HG03558 (cell line): ENCODE measurements at regions not wholly inside any gene's neighbourhood (a gene's known extent, or its start where the extent isn't known, plus 50 kb on each side); places are given as distances from the start of the nearest gene placed in this dataset.
"Not testable (repeated sequence)": the region's sequence is repeated elsewhere in the genome, so short reads cannot be mapped to it uniquely, and the experiment has no call there.

Source experiments
- ATAC-seq: cut with Tn5 transposase; IDR thresholded peaks from one replicate; pipeline ENCODE4 v1.9.1; 2021; ENCODE audit warnings: moderate number of reproducible peaks; ENCODE audit not compliant: unreplicated experiment; ENCODE audit errors: extremely low read depth

- ATAC-seq: no peak
Observed at GRCh38 chr3:72277710-72278109, 492.8 kb upstream of the PROK2 start.

- ATAC-seq: no peak
Observed at GRCh38 chr3:72276806-72277205, 491.9 kb upstream of the PROK2 start.

- ATAC-seq: no peak
Observed at GRCh38 chr3:72275331-72275751, 490.4 kb upstream of the PROK2 start.

- no peak for ATAC-seq
Observed at GRCh38 chr3:72274493-72275330, 489.8 kb upstream of the PROK2 start.

DNA sequence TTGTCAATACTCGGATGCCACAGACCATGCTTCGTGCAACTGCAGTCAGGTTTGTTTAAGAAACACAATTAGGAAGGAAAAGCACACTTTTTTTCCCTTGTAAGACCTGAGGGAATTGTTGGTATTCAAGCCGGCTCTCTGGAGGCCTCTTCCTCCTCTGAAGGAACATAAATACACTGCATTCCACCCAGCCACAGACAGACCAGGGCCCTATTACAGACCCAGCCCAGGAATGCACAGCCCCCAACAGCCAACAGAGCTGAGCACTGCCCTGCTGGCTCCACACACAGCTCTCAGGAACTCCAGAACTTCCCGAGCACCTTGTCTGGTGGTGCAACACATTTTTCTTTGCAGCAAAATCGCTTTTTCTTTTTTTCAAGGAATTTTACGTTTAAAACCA is 488.7 kb upstream of the PROK2 start:
- ATAC-seq: no peak

DNA sequence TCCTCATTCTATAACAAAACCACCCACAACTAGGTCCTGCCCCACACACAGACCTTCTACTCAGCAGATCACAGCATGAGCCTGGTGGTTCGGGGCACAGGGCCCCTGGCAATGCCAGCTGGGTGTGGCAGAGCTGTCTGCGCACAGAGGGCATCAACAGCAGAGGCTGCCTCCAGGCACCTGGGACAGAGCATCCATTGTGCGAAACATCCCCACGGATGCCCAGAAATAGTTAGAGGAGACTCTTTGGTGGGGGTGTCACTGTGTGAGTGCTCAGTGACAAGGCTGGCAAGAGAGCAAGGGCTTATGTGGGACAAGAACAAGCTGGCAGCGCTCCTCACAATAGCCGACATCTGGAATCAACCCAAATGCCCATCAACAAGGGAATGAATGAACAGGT is 487.4 kb upstream of the PROK2 start:
- ATAC-seq: no peak

- ATAC-seq: no peak
Observed at GRCh38 chr3:72271923-72272322, 487.0 kb upstream of the PROK2 start.

GRCh38 chr3:72271216-72271615 is 486.3 kb upstream of the PROK2 start:
- no peak for ATAC-seq

GRCh38 chr3:72270730-72271129 is 485.8 kb upstream of the PROK2 start:
- no peak for ATAC-seq

GRCh38 chr3:72270072-72270681 is 485.2 kb upstream of the PROK2 start:
- ATAC-seq: no peak

GRCh38 chr3:72269475-72269874 is 484.5 kb upstream of the PROK2 start:
- no peak for ATAC-seq

DNA sequence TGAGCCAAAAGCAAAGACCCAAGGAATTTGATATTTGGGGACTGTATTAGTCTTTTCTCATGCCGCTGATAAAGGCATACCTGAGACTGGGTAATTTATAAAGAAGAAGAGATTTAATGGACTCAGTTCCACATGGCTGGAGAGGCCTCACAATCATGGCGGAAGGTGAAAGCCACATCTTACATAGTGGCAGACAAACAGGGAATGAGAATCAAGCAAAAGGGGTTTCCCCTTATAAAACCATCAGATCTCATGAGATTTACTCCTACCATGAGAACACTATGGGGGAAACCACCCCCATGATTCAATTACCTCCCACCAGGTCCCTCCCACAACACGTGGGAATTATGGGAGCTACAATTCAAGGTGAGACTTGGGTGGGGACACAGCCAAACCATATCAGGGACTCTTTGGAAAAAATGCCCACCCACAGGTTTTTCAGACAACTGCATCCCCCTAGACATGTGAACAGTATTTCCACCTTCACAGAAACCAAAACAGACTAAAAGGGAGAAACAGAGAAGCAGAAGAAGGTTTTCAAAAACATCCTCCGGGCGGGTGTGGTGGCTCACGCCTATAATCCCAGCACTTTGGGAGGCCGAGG is 482.1 kb upstream of the PROK2 start:
- ATAC-seq: not testable (repeated sequence)

DNA sequence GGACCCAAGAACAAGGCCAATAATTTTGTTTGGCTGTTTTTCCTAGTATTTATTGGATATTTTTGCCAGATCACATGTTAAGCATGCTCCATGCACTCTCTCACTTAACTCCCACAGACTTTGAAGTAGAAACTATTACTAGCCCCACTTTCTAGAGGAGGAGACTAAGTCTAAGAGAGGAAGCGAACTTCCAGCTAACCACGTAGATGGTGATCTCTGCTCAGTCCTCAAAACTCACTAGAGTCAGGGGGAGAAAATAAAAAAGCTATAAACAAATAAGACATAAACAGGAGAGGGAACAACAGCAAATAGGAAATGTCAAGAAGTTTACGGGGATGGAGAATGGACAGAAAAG is 481.0 kb upstream of the PROK2 start:
- peak; percentile 10 for ATAC-seq

DNA sequence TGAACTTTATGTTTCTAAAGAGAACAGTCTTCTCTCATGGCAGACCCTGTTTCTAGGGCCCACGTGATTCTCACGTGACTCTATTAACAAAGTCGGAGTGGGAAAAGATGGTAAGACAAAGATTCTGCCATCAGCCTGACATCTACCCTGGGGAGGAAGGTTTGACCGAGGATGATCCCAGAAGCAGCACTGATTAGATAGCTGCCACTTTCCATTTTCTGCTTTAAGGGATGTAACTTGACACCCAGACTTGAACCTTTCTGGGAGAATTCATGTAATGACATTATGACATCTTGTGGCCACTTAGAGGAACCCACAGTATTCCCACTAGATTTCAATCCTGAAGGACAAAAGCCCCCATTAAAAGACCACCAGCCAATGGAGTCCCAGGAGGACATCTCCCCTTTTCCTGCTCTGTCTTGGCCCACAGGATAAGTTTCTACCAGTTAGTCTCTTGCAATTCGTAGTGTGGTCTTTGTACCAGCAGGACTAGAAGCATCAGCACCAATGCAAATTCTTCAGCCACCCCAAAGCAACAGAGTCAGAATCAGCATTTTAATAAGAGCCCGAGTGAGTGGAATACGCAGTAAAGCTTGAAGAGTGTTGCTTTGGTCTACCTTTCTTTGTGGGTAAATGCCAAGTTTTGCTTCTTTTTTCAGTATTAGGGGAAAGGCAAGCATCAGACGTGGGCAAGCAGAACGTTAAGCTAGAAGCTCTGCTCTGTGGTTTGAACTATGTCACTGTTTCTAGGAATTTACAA is 480.5 kb upstream of the PROK2 start:
- peak; percentile 38 for ATAC-seq

- no peak for ATAC-seq
Observed at GRCh38 chr3:72263223-72263990, 478.5 kb upstream of the PROK2 start.

DNA sequence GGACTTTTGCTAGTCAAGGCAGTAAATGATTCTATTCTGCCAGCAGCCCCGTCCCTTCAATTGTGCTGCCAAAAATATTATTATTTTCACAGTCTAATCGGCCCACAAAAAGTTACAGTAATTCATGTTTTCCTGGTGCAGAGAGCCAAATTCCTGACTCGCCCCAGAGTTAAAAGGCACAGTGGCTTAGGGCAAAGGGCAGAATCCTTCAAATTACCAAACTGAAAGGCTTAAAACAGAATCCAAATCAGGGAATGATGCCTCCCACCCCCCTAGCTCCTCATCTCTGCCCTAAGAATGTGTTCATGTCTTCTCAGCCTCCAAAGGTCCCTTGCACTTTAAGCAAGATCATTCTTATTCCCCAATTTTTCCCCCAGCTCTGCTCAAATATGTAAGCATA is 477.8 kb upstream of the PROK2 start:
- ATAC-seq: no peak

GRCh38 chr3:72261566-72262564 is 476.9 kb upstream of the PROK2 start:
- ATAC-seq: no peak

GRCh38 chr3:72260588-72260910 is 475.6 kb upstream of the PROK2 start:
- no peak for ATAC-seq
